NCI-H1105 (cell line): ENCODE measurements at regions not wholly inside any gene's neighbourhood (a gene's known extent, or its start where the extent isn't known, plus 50 kb on each side); places are given as distances from the start of the nearest gene placed in this dataset.
"Not testable (repeated sequence)": the region's sequence is repeated elsewhere in the genome, so short reads cannot be mapped to it uniquely, and the experiment has no call there.

ENCODE experiments used
- DNase-seq: peaks from one replicate; lab custom pipeline; 2025; lab: John Stamatoyannopoulos, UW

DNA sequence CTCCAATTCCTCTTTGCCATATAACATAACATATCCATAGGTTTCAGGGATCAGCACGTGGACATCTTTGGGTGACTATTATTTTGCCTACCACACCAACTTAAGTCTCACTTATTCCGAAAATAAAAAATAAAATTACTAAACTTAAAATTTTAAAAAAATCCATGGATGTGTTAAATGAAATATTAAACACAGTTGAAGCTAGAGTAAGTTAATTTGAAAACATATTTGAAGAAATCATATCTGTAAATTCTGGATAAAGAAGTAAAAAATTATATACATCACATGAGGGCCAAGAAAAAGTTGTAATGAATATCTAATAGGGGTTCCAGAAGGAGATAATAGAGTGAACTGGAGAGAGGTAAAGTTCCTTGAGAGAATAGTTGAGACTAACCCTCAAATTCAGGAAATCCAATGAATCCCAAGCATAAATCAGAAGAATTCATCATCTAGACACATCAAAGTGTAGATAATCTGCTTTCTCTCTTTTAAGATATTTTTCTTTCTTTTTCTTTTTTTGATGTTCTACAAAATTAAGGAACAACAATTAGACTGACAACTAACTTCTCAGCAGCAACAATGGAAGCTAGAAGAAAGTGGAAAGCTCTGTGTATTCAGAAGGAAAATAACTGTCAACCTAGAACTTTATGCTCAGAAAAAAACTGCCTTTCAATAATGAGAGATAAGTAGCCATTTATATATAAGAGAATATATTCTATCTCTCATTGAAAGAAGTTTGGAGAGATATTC is 147.4 kb downstream of the ABHD5 start:
- no peak for DNase-seq

GRCh38 chr3:43838877-43839276 is 148.1 kb downstream of the ABHD5 start:
- no peak for DNase-seq

GRCh38 chr3:43843386-43843785 is 152.6 kb downstream of the ABHD5 start:
- DNase-seq, result no peak

DNA sequence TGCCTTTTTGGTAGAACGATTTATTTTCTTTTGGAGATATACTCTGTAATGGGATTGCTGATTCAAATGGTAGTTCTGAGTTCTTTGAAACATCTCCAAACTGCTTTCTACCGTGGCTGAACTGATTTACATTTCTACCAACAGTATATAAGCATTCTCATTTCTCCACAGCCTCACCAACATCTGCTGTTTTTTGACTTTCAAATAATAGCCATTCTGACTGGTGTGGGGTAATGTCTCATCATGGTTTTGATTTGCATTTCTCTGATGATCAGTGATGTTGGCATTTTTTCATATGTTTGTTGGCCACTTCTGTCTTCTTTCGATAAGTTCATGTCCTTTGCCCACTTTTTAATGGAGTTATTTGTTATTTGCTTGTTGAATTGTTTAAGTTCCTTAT is 154.0 kb downstream of the ABHD5 start:
- no peak for DNase-seq

DNA sequence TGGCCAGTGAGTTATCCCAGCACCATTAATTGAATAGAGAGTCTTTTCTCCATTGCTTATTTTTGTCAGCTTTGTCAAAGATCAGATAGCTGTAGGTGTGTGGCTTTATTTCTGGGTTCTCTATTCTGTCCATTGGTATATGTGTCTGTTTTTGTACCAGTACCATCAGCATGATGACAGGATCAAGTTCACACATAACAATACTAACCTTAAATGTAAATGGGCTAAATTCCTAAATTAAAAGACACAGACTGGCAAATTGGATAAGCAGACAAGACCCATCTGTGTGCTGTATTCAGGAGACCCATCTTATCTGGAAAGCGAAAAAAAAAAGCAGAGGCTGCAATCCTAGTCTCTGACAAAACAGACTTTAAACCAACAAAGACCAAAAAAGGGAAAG is 154.8 kb downstream of the ABHD5 start:
- DNase-seq, result not testable (repeated sequence)

GRCh38 chr3:43852066-43852465 is 161.3 kb downstream of the ABHD5 start:
- DNase-seq, result no peak

DNA sequence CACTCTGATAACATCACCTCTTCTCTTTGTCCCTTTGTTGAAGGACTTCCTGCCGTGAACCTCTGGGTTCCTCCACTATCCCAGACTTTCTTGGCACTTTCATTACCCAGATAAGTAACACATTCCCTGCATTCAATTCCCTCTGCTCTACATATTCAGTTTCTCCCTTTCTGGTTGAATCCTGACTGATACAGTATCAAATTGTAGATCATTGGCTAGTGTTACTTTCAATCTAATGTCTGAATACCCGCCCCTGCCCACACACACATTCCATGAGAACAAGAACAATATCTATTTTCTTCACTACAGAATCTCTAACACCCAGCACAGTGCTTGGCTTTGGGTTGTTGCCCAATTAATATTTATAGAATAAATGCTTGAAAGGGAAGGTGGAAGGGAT is 163.5 kb downstream of the ABHD5 start:
- DNase-seq, result no peak

DNA sequence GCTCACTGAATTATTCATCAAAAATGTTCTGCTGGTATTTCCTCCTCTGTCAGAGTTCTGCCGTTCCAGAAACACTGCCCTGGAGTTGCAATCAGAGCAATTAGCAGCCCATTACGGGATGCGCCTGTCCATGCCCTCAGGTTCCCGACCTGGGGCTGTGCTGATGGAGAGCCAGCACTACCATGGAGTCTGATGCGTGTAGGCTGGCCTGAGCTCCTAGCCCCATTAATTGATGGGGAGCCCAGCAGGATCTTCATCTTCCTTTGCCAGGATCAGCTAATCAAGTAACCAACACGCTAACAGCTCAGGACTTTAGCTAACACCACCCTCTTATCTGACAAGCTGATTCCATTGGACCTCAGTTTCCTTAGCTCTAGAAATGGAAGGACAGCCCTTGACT is 164.2 kb downstream of the ABHD5 start:
- DNase-seq, result no peak

GRCh38 chr3:43855674-43856299 is 165.0 kb downstream of the ABHD5 start:
- DNase-seq, result peak; percentile 7

- DNase-seq, result no peak
These were observed 165.6 kb downstream of the ABHD5 start for GRCh38 chr3:43856351-43856750.

GRCh38 chr3:43856761-43857160 is 166.0 kb downstream of the ABHD5 start:
- DNase-seq, result no peak

DNA sequence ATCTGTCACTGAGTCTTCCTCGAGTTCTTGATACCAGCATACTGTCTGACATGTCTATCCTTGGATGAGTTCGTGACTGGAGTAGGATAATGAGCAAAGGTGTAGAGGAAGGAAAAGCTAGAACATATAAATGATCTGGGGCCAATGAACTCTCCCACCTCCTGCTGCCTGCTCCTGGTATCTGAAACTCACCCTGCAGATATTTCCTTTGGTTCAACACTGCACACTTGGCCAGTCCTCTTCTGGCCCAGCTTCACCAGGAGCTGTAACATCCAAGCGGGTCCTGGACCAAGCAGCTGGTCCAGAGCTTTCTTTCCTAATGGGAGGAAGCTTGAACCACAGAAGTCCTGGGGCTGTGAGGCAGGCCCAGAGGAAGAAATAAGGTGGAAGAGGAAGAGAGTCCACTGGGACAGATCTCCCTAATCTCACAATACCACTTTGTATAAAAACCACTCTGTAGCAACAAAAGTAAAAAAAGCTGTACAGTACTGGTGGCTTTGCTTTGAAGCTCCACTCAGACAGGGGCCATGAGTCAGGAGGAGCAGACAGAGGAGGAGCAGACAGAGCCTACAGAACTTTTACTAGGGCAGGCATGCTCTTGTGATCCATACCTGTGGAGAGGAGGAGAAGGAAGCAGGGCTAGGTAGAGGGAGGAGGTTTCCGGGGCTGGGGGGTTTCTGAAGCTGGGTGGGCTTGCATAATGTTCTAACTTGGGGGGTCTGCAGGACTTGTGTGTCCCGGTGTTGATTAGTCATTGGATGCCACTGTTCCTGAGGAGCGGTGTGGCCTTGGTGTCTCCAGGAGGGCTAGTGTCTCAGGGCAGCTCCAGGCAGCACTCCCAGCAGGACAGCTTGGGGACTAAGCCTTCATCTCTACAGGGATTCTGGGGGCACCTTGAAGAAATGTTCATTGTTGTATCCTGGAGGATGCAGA is 166.9 kb downstream of the ABHD5 start:
- DNase-seq, result no peak

GRCh38 chr3:43858294-43858701 is 167.6 kb downstream of the ABHD5 start:
- DNase-seq, result no peak

DNA sequence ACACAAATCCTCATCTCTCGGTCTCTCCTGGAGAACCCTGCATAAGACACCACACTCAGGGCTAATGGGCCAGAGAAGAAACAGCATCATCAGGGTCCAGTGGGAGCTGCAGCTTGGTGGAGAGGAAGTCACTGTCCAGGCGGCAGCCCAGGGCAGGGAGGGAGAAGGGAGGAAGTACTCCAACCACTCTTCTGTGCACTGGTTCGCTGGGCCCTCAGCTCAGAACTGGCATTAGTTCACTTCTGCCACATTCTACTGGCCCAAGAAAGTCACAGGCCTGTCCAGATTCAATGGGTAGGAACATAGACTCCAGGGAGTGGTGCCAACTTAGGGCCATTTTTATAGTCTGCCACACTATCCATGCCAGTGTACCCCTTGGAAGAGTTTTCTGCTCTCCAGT is 169.0 kb downstream of the ABHD5 start:
- no peak for DNase-seq

DNA sequence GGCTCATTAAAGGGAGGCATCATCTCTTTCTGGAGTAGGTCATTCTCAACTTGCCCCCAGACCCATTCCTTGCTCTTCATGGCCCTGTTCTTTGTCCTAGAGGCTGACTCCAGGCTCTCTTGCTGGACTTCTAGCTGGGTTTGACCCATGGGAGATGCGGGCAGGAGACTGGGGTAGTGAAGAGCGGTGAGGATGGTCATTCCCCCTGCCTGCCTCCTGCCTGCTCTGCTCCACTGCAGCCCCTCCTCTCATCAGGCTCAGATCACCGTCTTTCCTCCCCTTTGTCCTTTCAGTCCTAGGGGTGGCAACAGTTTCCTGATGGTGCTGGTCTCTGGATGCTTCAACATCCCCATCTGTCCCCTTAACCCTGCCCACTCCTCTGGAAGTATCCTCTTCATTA is 170.9 kb downstream of the ABHD5 start:
- no peak for DNase-seq

- DNase-seq, result no peak
These were observed 171.7 kb downstream of the ABHD5 start for GRCh38 chr3:43862470-43862869.

- no peak for DNase-seq
These were observed 172.5 kb downstream of the ABHD5 start for GRCh38 chr3:43862992-43863805.

DNA sequence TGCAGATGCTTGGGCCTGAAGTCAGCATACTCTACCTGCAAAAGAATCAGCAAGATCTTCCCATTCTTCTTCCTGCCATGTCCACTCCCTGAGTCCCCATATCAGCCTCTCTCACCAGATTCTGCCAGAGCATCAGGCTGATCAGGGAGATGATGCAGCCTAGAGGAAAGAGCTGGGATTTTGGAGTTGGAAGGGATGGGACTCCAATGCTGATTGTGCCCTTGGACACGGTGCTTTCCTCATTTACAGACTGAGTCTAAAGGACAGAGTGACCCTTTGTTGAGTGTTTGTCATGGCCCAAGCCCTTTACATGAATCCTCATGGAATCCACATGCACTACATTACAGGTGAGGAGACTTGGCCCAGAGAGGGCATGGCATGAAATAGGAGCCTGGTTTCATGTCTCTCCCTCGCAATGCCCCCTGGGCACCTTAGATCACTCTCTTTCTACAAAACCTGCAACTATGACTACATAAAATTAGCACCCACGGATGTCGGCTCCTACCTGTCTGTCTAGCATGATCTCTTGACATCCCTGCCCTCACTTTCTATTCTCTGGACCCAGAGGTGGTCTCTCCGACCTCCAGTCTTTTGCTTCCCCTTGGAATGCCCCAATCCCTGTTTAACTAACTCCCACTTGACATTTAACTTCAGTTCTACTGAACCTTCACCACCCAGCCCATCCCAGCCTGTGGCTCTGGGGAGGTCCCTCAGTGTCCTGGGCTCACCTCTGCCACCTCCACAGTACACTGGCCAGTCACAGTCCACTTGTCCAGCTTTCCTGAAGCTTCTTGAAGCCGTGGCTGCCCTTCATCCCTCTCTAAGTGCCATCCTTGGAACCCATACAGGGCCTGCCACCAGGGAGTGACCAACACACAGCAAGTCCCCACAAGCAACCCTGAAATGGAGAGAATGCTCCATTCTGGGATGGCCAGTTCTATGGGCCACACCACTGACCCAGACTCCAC is 173.5 kb downstream of the ABHD5 start:
- DNase-seq, result no peak

DNA sequence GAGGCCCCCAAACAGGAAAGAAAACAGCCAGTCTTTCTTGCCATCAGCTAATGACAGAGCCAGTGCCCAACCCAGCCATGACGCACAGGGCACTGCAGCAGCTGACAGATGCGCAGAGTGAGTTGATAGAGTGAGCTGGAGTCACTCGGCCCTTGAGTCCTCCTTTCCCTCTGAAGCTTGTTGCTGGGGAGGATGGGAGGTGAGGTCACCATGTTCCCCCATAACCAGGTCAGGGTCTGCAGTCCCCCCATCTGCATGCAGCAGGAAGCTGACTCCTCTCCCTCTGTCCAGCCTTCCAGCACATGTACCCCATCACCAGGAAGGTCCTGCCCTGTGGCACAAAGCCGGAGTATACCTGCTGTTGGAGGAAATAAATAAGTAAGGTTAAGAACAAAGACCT is 174.6 kb downstream of the ABHD5 start:
- no peak for DNase-seq

- no peak for DNase-seq
These were observed 175.3 kb downstream of the ABHD5 start for GRCh38 chr3:43865887-43866528.
